SIG-M5 treated with dmso at 0.1 percent for 504 hours (cell line): ENCODE measurements at regions not wholly inside any gene's neighbourhood (a gene's known extent, or its start where the extent isn't known, plus 50 kb on each side); places are given as distances from the start of the nearest gene placed in this dataset.

ENCODE experiments used
- DNase-seq: peaks from one replicate; lab custom pipeline; 2025; ENCODE audit not compliant: unreplicated experiment; lab: John Stamatoyannopoulos, UW

DNA sequence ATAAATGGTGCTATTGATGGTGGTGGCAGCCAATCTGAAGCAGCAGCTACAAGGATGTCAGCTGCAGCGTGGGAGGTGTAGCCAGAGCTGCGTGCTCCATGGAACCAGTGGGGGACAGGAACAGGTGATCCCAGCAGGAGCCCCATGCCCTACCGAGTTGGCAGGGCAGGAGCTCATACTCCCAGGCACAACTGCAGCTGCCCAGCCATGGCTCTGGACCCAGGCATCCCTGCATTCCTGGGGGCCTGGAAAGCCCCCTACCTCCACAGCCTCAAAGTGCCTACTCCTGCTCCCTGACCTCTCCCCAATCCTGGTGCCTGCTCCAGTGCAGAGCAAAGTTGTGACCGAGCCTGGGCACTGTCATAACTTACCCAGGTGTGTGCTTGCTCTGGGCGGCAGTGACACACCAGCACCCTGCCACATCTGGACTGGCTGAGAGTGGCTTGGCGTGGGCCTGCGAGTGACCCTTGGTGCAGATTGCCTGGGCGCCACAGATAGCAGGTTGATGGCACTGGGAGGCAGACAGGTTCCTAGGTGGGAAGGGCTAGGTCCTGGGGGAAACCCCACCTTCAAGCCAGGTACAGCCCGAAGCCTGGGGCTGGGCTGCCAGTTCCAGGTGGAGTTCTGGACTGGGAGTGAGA lies 101.1 kb downstream of the DCAF12L2 start:
- DNase-seq, result no peak

GRCh38 chrX:126065901-126066660 lies 100.0 kb downstream of the DCAF12L2 start:
- no peak for DNase-seq
